ENCODE measurements at regions not wholly inside any gene's neighbourhood (a gene's known extent, or its start where the extent isn't known, plus 50 kb on each side); places are given as distances from the start of the nearest gene placed in this dataset.

- TF ChIP-seq CTCF (IDR thresholded peaks at IDR 0.05) (no peak), POLR2A (IDR thresholded peaks at IDR 0.05) (no peak)
- Histone ChIP-seq H3K36me3 (no peaks in the 10 kb centered on the region), H3K27ac (no peak overlapping the region), H3K27me3 (no peaks in the 10 kb centered on the region), H3K4me3 (no peak overlapping the region), H3K9me3 (no peaks in the 10 kb centered on the region), H3K4me1 (no peaks in the 10 kb centered on the region)
- DNase-seq: no peak
These were observed 315.0 kb downstream of the AHR start for GRCh38 chr7:17613338-17614041.

GRCh38 chr7:17617380-17617779, 318.9 kb downstream of the AHR start:
- Histone ChIP-seq H3K36me3 (no peaks in the 10 kb centered on the region), H3K9me3 (no peaks in the 10 kb centered on the region), H3K27ac (no peak overlapping the region), H3K4me1 (no peaks in the 10 kb centered on the region), H3K27me3 (no peaks in the 10 kb centered on the region), H3K4me3 (no peak overlapping the region)
- DNase-seq: no peak
- TF ChIP-seq POLR2A (IDR thresholded peaks at IDR 0.05) (no peak), CTCF (IDR thresholded peaks at IDR 0.05) (no peak)

- H3K27ac ChIP-seq: no peak overlapping the region
- H3K4me3 ChIP-seq: peak overlapping the region in 1 of 4 donors; percentile 16
- DNase-seq: no peak
- no peaks in the 10 kb centered on the region for H3K36me3 ChIP-seq
- TF ChIP-seq CTCF (IDR thresholded peaks at IDR 0.05) (no peak), POLR2A (IDR thresholded peaks at IDR 0.05) (no peak)
- no peaks in the 10 kb centered on the region for H3K9me3 ChIP-seq
- no peaks in the 10 kb centered on the region for H3K4me1 ChIP-seq
- H3K27me3 ChIP-seq: no peaks in the 10 kb centered on the region
These were observed 319.6 kb downstream of the AHR start for GRCh38 chr7:17617857-17618651.

GRCh38 chr7:17618652-17618974, 320.2 kb downstream of the AHR start:
- no peak for DNase-seq
- Histone ChIP-seq H3K9me3 (no peaks in the 10 kb centered on the region), H3K36me3 (no peaks in the 10 kb centered on the region), H3K27ac (no peak overlapping the region), H3K4me3 (peak overlapping the region in 1 of 4 donors; percentile 16), H3K4me1 (no peaks in the 10 kb centered on the region), H3K27me3 (no peaks in the 10 kb centered on the region)
- no peak for TF ChIP-seq CTCF (IDR thresholded peaks at IDR 0.05)
- no peak for TF ChIP-seq POLR2A (IDR thresholded peaks at IDR 0.05)

GRCh38 chr7:17619196-17619818, 320.9 kb downstream of the AHR start:
- DNase-seq: no peak
- Histone ChIP-seq H3K9me3 (no peaks in the 10 kb centered on the region), H3K27ac (no peak overlapping the region), H3K4me3 (no peak overlapping the region), H3K36me3 (no peaks in the 10 kb centered on the region), H3K4me1 (no peaks in the 10 kb centered on the region), H3K27me3 (no peaks in the 10 kb centered on the region)
- TF ChIP-seq POLR2A (IDR thresholded peaks at IDR 0.05) (no peak), CTCF (IDR thresholded peaks at IDR 0.05) (no peak)
